Lung microvascular endothelial cell (primary cell): ENCODE measurements at regions not wholly inside any gene's neighbourhood (a gene's known extent, or its start where the extent isn't known, plus 50 kb on each side); places are given as distances from the start of the nearest gene placed in this dataset.
"Not testable (repeated sequence)": the region's sequence is repeated elsewhere in the genome, so short reads cannot be mapped to it uniquely, and the experiment has no call there.

Experiments
- DNase-seq, 2 donors: peaks; one replicate each; pipeline versions ENCODE4 v3.0.0 to v3.0.0-alpha.2; 2010; ENCODE audit warnings: low read depth in 2 of 2

DNA sequence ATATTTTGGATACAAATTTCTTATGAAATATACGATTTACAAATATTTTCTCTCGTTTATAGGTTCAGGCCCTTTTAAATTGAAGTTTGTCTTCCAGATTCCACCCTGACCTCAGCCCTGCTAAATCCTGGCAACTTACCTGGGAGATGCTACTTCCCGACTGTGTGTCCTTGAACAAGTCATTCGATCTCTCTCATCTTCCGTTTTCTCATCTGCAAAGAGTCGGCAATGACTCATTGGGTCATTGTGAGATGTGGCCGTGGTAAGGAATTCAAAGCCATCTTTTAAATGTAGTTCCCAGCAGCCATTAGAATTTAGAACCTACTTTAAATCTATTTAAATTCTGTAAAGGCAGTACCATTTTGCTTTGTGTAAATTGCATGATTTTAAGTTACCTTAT is 72.5 kb downstream of the LHX2 start:
- no peak for DNase-seq

DNA sequence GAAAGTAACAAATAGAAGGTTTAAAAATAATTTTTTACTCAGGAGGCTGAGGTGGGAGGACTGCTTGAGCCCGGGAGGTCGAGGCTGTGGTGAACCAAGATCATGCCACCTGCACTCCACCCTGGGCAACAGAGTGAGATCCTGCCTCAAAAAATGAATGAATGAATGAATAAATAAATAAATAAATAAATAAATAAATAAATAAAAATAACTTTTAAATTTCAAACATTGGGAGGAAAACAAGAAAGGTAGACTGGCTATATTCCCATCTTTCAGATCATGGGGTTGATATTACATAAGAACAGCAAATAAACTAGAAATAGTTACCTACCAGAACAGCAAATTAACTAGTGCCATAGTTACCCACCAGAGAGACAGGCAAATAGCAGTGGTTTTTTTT is 75.7 kb downstream of the LHX2 start:
- DNase-seq, result no peak

DNA sequence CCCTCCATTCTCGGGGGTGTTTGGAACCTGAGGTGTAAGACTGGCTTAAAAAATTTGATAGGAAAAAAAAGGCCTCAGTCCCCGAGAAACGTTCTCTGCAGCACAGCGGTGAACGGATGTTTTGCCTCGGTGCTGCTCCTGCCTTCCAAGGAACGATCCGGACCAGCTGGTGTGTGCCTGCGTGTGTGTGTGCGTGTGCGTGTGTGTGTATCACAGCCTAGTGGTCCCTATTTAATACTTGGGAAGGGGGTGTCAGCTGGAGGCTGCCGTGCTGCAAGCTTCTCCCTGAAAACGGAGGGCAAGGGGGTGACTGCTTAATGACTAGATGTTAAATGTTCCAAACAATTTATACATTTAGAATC is 76.9 kb downstream of the LHX2 start:
- no peak for DNase-seq

DNA sequence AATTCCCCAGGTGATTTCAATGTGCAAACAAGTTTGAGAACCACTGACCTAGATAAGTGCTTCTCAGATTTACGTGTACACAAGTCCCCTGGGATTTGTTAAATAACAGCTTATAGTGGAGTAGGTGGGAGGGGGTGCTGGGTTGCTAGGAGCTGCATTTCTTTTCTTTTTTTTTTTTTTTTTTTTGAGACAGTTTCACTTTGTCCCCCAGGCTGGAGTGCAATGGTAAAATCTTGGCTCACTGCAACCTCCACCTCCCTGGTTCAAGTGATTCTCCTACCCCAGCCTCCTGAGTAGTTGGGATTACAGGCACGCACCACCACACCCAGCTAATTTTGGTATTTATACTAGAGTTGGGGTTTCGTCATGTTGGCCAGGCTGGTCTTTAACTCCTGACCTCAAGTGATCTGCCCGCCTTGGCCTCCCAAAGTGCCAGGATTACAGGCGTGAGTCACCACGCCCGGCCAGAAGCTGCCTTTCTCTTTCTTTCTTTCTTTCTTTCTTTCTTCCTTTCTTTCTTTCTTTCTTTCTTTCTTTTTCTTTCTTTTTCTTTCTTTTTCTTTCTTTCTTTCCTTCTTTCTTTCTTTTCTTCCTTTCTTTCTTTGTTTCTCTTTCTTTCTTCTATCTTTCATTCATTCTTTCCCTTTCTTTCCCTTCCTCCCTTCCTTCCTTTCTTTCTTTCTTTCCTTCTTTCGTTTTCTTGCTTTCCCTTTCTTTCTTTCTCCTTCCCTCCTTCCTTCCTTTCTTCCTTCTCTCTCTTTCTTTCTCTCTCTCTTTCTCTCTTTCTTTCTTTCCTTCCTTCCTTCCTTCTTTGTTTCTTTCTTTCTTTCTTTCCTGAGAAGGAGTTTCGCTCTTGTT is 78.3 kb downstream of the LHX2 start:
- DNase-seq, result not testable (repeated sequence)

DNA sequence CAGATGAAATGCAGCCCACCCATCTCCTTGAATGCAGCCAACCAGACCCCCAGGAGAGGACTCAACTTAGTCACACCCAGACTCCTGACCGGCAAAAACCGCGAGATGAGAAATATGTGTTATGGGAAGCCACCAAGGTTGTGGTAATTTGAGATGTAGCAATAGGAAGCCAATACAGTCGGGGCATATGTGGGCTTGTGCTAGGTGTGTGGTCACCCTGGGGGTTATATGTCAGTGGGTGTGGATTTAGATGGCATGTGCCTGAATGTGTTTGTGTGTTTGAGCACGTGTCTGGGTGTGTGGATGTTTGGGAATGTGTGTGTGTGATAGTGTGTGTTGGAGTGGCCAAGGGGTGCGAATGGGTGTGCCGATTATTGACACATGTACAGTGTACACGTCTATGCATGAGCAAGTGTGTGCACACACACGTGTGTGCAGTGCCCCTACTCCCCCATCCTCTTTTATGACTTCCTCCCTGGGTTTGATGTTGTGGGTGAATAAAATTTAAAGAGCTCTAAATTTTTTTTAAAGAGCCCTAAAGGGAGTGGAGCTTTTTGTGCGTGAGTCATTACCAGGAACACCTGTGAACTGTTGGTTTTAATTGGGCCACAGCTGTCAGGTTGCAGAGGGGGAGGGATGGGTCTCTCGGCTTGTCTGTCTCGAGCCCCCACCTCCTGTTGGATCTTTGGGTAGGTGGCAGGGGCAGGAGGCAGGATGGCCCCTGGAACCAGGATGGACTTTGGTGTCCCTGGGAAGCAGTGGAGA is 86.8 kb downstream of the LHX2 start:
- no peak for DNase-seq

DNA sequence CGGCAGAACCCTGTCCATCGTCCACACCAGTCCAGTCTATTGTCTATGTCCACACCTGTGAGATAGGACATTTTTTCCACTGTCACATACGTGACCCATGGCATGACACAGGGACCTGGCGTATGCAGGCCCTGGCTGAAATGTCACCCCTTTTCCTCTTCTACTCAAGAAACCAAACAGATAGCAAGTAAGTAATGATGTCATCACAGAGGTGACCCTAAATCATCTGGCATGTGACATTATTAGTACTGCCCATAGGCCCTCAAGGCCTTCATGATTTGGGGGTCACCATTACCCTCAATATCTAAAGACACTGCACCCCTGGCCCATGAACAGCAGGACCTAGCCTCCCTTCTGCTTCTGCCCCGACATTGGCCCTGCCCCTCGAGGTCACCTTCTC is 88.3 kb downstream of the LHX2 start:
- DNase-seq, result no peak

DNA sequence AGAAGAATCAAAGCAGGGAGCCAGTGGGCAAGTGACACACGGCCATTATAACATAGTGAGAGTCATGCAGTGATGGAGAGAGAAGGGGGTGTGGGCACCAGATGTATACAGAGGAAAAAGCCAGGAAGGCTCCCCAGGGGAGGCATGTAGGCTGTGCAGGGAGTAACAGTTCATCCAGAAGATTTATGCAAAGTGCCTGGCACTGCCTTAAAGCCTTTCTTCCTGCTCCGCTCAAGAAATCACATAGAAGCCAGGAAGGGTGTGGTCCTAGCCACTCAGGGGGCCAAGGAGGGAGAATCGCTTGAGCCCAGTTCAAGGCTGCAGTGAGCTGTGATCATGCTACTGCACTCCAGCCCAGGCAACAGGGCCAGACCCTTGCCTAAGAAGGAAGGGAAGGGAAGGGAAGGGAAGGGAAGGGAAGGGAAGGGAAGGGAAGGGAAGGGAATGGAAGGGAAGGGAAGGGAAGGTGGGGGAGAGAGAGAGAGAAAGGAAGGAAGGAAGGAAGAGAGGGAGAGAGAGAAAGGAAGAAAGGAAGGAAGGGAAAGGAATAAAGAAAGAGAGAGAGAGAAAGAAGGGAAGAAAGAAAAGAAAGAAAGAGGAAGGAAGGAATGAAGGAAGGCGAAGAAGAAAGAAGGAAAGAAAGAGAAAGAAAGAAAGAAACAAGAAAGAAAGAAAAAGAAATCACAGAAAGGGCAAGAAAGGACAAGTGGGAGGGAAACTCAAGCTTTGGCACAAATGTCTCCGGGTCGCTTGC is 89.8 kb downstream of the LHX2 start:
- no peak for DNase-seq

DNA sequence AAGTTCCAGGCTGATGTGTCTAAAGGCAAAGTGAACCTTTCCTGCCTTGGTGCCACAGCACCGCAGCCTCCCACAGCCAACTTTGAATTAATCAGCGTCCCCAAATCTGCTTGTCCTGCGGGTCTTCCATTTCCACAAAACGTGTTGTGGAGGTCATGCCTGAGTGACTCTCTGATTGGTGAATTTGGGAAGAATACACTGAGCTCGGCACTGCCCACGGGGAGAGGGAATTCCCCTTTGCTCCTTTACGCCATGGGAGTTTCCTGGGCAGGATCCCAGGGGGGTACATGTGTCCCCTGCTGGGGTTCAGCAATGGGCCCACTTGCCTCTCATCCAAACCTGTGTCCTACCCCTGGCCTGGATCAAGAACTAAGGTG is 90.4 kb downstream of the LHX2 start:
- no peak for DNase-seq

DNA sequence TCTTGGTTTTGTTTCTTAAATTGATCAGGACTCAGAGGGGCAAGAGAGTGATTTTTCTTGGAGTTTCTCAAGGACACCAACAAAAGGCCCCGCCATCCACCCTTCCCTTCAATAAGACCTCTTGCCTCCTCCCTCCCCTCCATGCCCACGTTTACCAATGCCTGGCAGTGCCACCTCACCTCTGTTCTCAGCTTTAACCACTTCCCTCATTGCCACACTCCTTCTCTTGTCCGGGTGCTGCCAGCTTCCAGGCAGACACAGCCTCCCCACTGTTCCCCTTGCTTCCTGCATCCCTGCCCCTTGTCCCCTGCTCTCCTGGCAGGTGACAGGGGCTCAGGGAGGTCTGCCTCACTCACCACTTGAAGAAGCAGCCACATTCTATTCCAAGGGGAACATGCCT is 90.8 kb downstream of the LHX2 start:
- no peak for DNase-seq

DNA sequence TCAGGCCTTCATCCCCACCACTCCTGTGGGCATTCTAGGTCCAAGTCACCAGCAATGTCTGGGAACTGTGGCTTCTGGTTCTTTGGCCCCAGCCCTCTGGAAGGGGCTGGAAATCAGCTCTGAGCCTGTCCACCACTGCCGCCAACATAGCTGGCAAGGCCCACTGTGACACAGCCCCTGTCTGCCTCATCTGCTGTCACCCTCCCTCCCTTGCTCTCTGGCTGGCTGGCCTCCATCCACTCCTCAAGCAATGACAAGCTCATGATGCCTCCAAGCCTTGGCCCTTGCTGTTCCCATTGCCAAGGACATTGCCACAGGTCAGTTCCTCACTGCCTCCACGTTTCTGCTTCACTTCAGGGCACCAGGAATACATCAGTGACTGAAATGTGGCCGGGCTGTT is 93.7 kb downstream of the LHX2 start:
- DNase-seq, result no peak

DNA sequence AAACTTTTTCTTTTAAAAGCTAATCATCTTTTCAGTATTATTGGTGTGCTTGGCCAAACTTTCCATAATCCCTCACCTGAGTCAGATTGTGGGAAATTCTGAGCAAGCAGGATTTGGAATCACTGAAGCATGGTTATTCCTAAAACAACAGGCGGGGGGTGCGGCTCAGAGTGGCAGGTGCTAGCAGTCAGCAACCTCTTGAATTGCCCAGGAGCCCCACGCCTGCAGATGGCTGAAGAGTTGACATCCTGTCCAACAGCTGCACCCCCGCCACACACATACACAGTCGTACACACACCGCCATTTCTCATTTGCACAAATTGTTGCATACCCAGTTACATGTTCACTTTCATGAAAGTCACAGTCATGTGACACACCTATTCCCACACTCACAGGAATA is 96.6 kb downstream of the LHX2 start:
- no peak for DNase-seq

DNA sequence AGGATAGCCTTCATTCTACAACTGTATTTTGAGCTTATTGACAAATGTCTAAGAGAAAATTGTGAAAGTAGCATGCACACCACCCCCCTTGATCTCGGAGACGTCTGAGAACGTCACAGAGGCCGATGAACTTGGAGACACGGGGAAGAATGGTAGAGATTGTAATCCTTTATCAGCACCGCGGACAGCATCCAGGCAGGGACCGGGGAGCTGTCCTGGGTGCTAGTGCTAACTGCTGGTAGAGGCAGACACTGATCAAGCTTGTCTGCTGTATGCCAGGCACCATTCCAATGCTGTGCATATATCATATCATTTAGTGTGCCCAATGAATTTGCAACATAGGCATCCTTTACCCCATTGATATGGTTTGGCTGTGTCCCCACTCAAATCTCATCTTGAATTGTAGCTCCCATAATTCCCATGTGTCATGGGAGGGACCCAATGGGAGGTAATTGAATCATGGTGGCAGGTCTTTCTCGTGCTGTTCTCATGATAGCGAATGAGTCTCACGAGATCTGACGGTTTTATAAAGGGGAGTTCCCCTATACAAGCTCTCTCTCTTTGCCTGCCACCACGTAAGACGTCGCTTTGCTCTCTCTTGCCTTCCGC is 98.8 kb downstream of the LHX2 start:
- peak; percentile 66 to 73 for DNase-seq

DNA sequence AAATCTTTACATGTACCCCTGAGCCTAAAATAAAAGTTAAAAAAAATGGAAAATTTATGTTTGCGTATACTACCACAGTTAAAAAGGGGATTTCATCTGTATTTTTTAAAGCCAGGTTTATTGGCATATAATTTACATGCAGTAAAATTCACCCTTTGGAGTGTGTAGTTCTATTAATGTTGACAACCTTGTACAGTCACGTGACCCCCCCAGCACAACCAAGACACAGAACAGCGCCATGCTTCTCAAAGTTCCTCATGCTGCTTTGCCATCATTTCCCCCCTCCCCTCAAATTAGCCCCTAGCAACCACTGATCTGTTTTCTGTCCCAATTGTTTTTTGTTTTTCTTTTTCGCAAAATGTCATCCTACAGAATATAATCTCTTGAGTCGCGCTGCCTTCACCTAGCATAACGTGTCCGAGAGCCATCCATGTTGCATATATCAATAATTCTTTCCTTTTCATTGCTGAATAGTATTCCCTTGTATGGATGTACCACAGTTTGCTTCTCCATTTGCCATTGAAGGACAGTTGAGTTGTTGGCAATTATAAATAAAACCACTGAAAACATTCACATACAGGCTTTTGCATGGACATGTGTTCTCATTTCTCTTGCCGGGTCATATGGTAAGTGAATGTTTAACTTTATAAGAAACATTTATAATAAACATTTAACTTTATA is 105.3 kb downstream of the LHX2 start:
- DNase-seq, result no peak

DNA sequence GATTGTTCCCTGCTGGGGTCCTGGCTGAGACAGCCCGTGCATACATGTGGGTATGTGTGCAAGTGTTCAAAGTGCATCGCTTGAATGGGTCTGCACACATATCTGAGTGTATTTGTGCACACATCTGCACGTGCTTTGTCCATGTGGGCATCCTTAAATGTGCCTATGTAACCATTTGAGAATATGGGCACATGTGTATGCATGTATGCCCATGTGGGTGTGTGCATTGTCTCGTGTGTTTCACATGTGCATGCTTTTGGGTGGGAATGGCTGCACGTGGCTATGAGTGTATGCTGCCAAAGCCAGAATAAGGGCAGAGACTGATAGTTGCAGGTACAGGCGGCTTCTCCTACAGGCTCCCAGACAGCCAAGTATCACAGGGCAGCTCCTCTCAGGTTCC is 107.3 kb downstream of the LHX2 start:
- no peak for DNase-seq

DNA sequence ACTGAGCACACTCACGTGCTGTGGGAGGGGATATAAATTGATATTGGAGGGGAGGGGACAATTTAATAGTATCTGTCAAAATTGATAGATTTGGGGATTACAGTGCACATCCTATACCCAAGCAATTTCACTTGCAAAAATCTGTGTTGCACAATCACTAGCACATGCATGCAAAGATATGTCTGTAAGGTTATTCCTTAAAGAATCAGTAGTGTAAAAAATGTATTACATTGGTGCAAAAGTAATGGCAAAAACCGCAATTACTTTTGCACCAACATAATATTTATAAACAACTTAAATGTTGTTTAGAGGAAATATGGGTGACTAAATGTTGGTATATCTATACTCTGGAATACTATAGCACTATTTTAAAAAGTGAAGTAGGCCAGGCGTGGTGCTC is 108.7 kb downstream of the LHX2 start:
- no peak for DNase-seq

DNA sequence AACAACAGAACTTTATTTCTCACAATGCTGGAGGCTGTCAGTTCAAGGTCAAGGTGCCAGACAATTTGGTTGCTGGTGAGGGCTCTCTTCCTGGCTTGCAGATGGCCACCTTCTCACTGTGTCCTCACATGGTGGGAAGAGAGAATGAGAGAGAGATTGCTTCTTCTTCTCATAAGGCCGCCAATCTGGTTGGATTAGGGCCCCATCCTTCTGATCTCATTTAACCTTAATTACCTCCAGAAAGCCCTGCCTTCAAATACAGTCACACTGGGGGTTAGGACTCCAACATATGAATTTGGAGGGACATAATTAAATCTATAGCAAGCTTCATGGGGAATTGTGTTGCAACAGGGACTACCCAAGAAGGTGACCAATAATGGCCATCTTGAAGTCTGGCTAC is 110.2 kb downstream of the LHX2 start:
- DNase-seq, result no peak

DNA sequence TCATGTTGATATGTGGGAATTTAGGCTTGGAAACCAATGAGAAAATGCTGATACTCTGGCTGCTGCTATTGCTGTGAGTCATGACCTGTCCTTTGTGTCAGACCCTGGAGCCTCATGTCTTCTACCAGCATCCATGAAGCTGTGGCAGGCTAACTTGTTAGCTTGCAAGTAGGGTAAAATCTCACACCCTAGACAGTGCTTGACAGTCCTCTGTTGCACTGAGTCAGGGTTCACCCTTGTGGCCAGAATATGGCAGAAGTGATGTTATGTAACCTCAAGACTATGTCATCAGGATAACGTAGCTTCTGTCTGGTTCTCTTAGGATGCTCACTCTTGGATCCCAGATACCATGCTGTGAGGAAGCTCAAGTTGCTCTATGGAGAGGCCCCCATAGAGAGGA is 110.8 kb downstream of the LHX2 start:
- no peak for DNase-seq

DNA sequence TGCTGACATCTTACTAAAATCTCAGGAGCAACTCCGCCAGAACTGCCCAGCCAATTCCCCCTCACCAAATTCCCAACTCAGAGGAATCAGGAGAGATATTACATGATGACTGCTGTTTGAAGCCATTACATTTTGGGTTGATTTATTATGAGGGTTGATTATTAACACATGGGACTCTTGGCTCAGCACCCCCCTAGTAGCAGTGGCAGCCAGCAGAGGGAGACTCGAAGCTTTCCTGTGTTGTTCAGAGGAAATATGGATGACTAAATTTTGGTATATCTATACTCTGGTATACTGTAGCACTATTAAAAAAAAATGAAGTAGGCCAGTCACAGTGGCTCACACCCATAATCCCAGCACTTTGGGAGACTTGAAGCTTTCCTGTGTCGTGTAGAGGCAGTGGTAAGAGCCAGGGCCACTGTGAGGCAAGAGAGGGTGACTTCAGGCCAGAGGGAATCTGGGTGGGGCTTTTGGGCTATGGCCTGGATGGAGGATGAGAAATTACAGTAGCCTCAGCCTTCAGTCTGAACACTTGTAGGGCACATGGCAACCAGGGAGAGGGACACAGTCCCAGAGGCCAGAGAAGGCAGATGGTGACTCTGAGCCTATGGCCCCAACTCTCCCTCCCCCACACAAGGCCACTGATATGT is 111.4 kb downstream of the LHX2 start:
- DNase-seq, result peak; percentile 26 to 42

DNA sequence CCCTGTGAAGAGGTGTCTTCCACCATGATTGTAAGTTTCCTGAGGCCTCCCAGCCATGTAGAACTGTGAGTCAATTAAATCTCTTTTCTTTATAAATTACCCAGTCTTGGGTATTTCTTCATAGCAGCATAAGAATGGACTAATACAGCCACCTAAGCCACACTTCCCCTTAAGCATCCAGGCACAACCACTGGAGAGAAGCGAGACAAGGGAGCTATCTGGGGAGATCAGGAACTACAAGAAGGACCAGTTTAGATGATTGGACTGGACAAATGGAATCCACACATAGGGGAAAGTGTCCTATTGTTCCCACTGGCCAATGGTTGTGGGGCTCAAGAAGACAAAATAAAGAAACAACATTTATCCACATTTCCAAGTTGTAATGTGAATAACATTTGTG is 112.1 kb downstream of the LHX2 start:
- not testable (repeated sequence) for DNase-seq

DNA sequence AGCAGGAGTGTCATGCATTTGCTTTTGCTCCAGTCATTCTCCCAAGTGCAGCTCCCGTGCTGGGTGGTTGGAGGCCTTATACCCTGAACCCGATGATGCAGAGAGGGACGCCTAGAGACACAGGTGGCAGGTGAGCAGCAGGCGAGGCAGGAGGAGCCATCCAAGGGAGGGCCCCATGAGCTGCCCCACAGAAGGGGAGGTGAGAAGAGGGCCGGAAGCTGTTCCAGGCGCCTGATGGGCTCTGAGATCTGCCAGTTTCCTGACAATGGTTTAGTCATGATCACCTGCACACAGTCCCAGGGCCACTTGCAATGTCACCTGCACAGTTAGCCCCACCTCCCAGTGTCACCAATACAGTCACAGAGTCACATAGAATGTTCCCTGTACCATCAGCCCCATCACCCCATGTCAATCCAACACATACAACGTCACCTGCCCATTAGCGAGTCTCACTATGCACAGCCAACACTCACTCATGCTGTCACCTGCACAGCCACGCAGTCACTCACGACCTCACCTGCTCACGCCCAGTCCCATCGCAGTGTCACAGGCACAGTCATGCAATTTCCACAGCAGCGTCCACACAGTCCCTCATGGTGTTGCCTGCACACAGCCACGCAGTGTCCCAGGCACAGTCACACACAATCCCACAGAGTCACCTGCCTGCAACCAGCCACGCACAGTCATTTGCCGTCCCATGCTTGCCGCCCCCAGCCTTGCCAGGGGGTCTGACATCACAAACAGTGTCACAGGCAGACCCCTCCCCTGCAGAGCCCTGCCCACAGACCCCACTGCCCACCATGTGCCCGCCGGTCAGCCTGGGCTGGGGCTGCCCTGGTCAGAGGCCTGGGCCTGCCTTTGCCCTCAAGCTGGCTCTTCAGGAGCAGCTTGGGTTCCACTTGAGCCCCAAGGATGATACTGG is 113.4 kb downstream of the LHX2 start:
- DNase-seq, result no peak
